Endothelial cell of umbilical vein (primary cell): ENCODE measurements at regions not wholly inside any gene's neighbourhood (a gene's known extent, or its start where the extent isn't known, plus 50 kb on each side); places are given as distances from the start of the nearest gene placed in this dataset.

ENCODE experiments used
- BruUV-seq: library from RNA; stranded (reverse); fragments of 400-500 nt; replicated peaks from 2 replicates; lab custom pipeline; 2021; lab: Mats Ljungman, UMichigan
- CTCF ChIA-PET: fragments of 300-600, 350-600 bp; sonication (Branson Sonifier 250); formaldehyde crosslinking; loops from one replicate; lab custom pipeline; 2021; ENCODE audit warnings: antibody characterized with exemption, inconsistent platforms; lab: Charles Lee
- POLR2A ChIA-PET: fragments of 300-600, 350-600 bp; sonication (Branson Sonifier 250); formaldehyde crosslinking; loops from one replicate; lab custom pipeline; 2021; ENCODE audit warnings: antibody characterized with exemption, inconsistent platforms; lab: Charles Lee
- DNase-seq: peaks from one replicate; pipeline ENCODE4 v3.0.0-alpha.2; 2011; ENCODE audit warnings: low read depth, low spot score
- FAIRE-seq: peaks from 2 replicates; lab custom pipeline; 2011; peaks lifted over from hg19 to GRCh38; lab: Jason Lieb, UNC
- H2AFZ ChIP-seq: 2 replicates; pipeline ENCODE4 v1.6.0; 2012; ENCODE audit warnings: low read depth, low read length, control low read depth, inconsistent platforms
- H3K27ac ChIP-seq: 2 replicates; pipeline ENCODE4 v1.5.1; 2011; ENCODE audit warnings: low read depth, mild to moderate bottlenecking, control low read depth, low read length, moderate library complexity; ENCODE audit not compliant: insufficient read depth
- H3K27me3 ChIP-seq, 2 experiments: 2 replicates each; pipeline versions ENCODE4 v1.6.0 to v1.6.1; 2011; ENCODE audit warnings: low read length in 2 of 2, mixed read lengths in 1 of 2; ENCODE audit not compliant: control insufficient read depth in 2 of 2, insufficient read depth in 2 of 2
- H3K36me3 ChIP-seq, 2 experiments: 2 replicates in 1 of 2; 3 replicates in 1 of 2; pipeline ENCODE4 v1.5.1; 2011; ENCODE audit warnings: low read length in 2 of 2, mild to moderate bottlenecking in 1 of 2, moderate library complexity in 1 of 2; ENCODE audit not compliant: control insufficient read depth in 2 of 2, insufficient read depth in 2 of 2; ENCODE audit errors: extremely low read depth in 1 of 2
- H3K4me1 ChIP-seq: 3 replicates; pipeline ENCODE4 v1.5.1; 2011; ENCODE audit warnings: mild to moderate bottlenecking, low read length; ENCODE audit not compliant: control insufficient read depth, insufficient read depth; ENCODE audit errors: extremely low read depth
- H3K4me2 ChIP-seq: 2 replicates; pipeline ENCODE4 v1.6.1; 2011; ENCODE audit warnings: low read length, control low read depth, mixed read lengths; ENCODE audit not compliant: insufficient read depth
- H3K4me3 ChIP-seq, 3 experiments: fragments of 200-600 bp in 1 of 3; sonication (generic), shearing (Covaris generic) in 1 of 3; replicated peaks in 1 of 3; 2 replicates each; pipeline ENCODE4 v1.5.1; 2011 to 2016; ENCODE audit warnings: control low read depth in 3 of 3, low read length in 3 of 3, mild to moderate bottlenecking in 2 of 3, inconsistent platforms in 1 of 3, low read depth in 1 of 3, moderate library complexity in 1 of 3; ENCODE audit not compliant: insufficient read depth in 1 of 3
- H3K79me2 ChIP-seq: 2 replicates; pipeline ENCODE4 v1.6.0; 2012; ENCODE audit warnings: low read length, inconsistent platforms; ENCODE audit not compliant: control insufficient read depth, insufficient read depth
- H3K9ac ChIP-seq: replicated peaks from 2 replicates; pipeline ENCODE3; 2011; ENCODE audit warnings: low read length, control low read depth; ENCODE audit not compliant: insufficient read depth; ENCODE audit errors: extremely low read depth
- H3K9me1 ChIP-seq: replicated peaks from 3 replicates; pipeline ENCODE4 v1.6.0; 2011; ENCODE audit warnings: mild to moderate bottlenecking, low read length; ENCODE audit not compliant: control insufficient read depth, insufficient read depth; ENCODE audit errors: extremely low read depth
- H3K9me3 ChIP-seq: replicated peaks from 2 replicates; pipeline ENCODE4 v1.5.1; 2012; ENCODE audit warnings: low read length, inconsistent platforms; ENCODE audit not compliant: control insufficient read depth, insufficient read depth
- H4K20me1 ChIP-seq: replicated peaks from 2 replicates; pipeline ENCODE3; 2011; ENCODE audit warnings: mild to moderate bottlenecking, low read length; ENCODE audit not compliant: control insufficient read depth, insufficient read depth; ENCODE audit errors: extremely low read depth
- EZH2 ChIP-seq: IDR thresholded peaks from 2 replicates; pipeline ENCODE4 v1.6.1; 2012; ENCODE audit warnings: borderline replicate concordance, low read depth, mild to moderate bottlenecking, moderate library complexity, low read length, inconsistent platforms; ENCODE audit not compliant: severe bottlenecking
- FOS ChIP-seq: IDR thresholded peaks from 2 replicates; pipeline ENCODE4 v1.6.1; 2011; ENCODE audit warnings: mild to moderate bottlenecking, low read length, moderate library complexity, borderline replicate concordance; ENCODE audit not compliant: insufficient read depth
- GATA2 ChIP-seq: IDR thresholded peaks from 2 replicates; pipeline ENCODE4 v1.7.0; 2011; ENCODE audit warnings: low read depth, mild to moderate bottlenecking, moderate library complexity, mixed read lengths, low read length; ENCODE audit not compliant: insufficient read length, insufficient read depth
- MYC ChIP-seq: IDR thresholded peaks from one replicate; pipeline ENCODE4 v1.6.1; 2011; ENCODE audit warnings: mild to moderate bottlenecking, low read depth, low read length
- POLR2A ChIP-seq: IDR thresholded peaks from 2 replicates; pipeline ENCODE4 v1.6.1; 2012; ENCODE audit warnings: low read depth, mild to moderate bottlenecking, control low read depth, low read length
- POLR2AphosphoS5 ChIP-seq: IDR thresholded peaks from 2 replicates; pipeline ENCODE4 v1.6.1; 2012; ENCODE audit warnings: low read depth, mild to moderate bottlenecking, control low read depth, low read length, moderate library complexity; ENCODE audit not compliant: insufficient read depth
- dilution Hi-C: fragments of 300-500 bp; cut with MboI; formaldehyde crosslinking; loops from one replicate; pipeline ENCODE4 v1.15.0; 2019; ENCODE audit warnings: low sequenced_read_pairs; ENCODE audit not compliant: extremely low pct_ligation_motif_present
- intact Hi-C: fragments of 100-400 bp; cut with micrococcal nuclease; formaldehyde crosslinking; loops from one replicate; pipeline ENCODE4 v1.10.0; 2022
- TF ChIP-seq, protein P1 (sequence below): IDR thresholded peaks from 2 replicates; pipeline ENCODE4 v1.6.1; 2011; ENCODE audit not compliant: insufficient read depth, insufficient read length
- TF ChIP-seq, protein P2 (sequence below), 2 donors: IDR thresholded peaks; 1 replicate in 1 of 2; 2 replicates in 1 of 2; pipeline ENCODE4 v1.5.1; 2011; ENCODE audit warnings: low read length in 2 of 2, mild to moderate bottlenecking in 2 of 2, moderate library complexity in 2 of 2, control low read depth in 1 of 2, inconsistent platforms in 1 of 2, low read depth in 1 of 2; ENCODE audit not compliant: insufficient read depth in 1 of 2; ENCODE audit errors: extremely low read depth in 1 of 2

DNA sequence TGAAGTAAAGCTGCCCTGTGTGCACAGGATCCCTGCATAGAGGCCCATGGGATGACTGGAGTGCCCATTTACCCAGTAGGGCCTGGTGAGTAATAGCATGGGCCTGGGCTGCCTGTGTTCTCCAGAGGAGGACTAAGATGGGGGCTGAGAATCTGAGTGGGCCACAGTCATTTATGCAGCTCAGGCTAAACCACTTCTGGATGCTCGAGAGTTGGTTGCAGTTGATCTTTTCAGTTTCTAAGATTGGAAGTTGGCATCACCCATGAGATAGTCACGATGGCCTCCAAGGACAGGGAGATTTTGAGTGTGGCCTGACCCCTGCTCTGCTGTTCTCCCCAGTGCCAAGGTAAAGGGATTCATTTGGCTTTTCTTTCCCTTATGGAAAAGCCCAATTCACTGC lies 179.1 kb upstream of the SPRED2 start:
- Histone ChIP-seq H3K9me3 (no peaks in the 10 kb centered on the region), H3K27me3 (peaks cover 15 to 20% of the 10 kb centered on the region in 2 experiments), H3K4me1 (no peaks in the 10 kb centered on the region), H3K27ac (no peak overlapping the region), H3K79me2 (no peaks in the 10 kb centered on the region), H3K4me3 (no peak overlapping the region), H3K4me2 (no peak overlapping the region), H3K36me3 (no peaks in the 10 kb centered on the region), H3K9me1 (no peaks in the 10 kb centered on the region), H3K9ac (no peak overlapping the region), H2AFZ (no peak overlapping the region), H4K20me1 (no peaks in the 10 kb centered on the region)
- FAIRE-seq (no peak), DNase-seq (no peak)
- POLR2A ChIA-PET, result no interaction called here
- no peak for TF ChIP-seq GATA2
- TF ChIP-seq, protein P1, sequence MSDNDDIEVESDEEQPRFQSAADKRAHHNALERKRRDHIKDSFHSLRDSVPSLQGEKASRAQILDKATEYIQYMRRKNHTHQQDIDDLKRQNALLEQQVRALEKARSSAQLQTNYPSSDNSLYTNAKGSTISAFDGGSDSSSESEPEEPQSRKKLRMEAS, result no peak
- TF ChIP-seq POLR2AphosphoS5, result no peak
- no peak for TF ChIP-seq EZH2
- TF ChIP-seq FOS, result no peak
- no peak for TF ChIP-seq POLR2A
- TF ChIP-seq, protein P2, sequence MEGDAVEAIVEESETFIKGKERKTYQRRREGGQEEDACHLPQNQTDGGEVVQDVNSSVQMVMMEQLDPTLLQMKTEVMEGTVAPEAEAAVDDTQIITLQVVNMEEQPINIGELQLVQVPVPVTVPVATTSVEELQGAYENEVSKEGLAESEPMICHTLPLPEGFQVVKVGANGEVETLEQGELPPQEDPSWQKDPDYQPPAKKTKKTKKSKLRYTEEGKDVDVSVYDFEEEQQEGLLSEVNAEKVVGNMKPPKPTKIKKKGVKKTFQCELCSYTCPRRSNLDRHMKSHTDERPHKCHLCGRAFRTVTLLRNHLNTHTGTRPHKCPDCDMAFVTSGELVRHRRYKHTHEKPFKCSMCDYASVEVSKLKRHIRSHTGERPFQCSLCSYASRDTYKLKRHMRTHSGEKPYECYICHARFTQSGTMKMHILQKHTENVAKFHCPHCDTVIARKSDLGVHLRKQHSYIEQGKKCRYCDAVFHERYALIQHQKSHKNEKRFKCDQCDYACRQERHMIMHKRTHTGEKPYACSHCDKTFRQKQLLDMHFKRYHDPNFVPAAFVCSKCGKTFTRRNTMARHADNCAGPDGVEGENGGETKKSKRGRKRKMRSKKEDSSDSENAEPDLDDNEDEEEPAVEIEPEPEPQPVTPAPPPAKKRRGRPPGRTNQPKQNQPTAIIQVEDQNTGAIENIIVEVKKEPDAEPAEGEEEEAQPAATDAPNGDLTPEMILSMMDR (IDR thresholded peaks at IDR 0.05; ENCODE audit: extremely low read depth in 1 of 2, insufficient read depth in 1 of 2, low read depth in 1 of 2, low read length in 2 of 2), result no peak
- no peak for TF ChIP-seq MYC
- dilution Hi-C loops (no loop called here), intact Hi-C loops (no loop called here)
- CTCF ChIA-PET, result no interaction called here
- BruUV-seq, result no TSS peak
